ENCODE measurements at regions not wholly inside any gene's neighbourhood (a gene's known extent, or its start where the extent isn't known, plus 50 kb on each side); places are given as distances from the start of the nearest gene placed in this dataset.

DNA sequence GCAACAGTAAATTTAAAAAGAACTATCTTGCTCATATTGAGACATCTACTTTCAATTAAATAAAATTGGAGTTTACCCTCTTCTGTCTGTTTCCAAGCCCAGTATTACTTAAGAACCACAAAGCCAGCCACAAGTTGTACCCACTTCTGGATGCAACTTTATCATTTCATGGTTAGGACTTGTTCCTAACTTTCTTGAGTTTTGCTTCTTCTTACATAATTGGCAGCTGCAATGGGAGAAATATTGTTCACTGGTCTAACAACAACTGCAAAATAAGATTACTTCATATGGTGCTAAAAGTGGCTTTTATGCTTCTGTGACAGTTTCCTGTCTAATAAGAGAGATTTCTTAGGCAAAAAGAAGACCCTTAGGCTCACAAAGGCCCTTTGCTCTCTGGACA lies 240.6 kb downstream of the OTOL1 start:
- TF ChIP-seq EZH2 (IDR thresholded peaks at IDR 0.05; ENCODE audit: low read length, missing control alignments): no peak
- TF ChIP-seq, protein P1, sequence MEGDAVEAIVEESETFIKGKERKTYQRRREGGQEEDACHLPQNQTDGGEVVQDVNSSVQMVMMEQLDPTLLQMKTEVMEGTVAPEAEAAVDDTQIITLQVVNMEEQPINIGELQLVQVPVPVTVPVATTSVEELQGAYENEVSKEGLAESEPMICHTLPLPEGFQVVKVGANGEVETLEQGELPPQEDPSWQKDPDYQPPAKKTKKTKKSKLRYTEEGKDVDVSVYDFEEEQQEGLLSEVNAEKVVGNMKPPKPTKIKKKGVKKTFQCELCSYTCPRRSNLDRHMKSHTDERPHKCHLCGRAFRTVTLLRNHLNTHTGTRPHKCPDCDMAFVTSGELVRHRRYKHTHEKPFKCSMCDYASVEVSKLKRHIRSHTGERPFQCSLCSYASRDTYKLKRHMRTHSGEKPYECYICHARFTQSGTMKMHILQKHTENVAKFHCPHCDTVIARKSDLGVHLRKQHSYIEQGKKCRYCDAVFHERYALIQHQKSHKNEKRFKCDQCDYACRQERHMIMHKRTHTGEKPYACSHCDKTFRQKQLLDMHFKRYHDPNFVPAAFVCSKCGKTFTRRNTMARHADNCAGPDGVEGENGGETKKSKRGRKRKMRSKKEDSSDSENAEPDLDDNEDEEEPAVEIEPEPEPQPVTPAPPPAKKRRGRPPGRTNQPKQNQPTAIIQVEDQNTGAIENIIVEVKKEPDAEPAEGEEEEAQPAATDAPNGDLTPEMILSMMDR (conservative IDR thresholded peaks at IDR 0.05 in 1 of 2, IDR thresholded peaks at IDR 0.05 in 1 of 2; ENCODE audit: low read depth in 1 of 2, low read length in 2 of 2): no peak
